CD14-positive monocyte (primary cell): ENCODE measurements at regions not wholly inside any gene's neighbourhood (a gene's known extent, or its start where the extent isn't known, plus 50 kb on each side); places are given as distances from the start of the nearest gene placed in this dataset.

ENCODE experiments used
- DNase-seq, 3 donors: peaks; one replicate each; pipeline ENCODE4 v3.0.0-alpha.2; 2011 to 2022
- H2AFZ ChIP-seq: 2 replicates; pipeline ENCODE4 v1.6.0; 2012; ENCODE audit warnings: mild to moderate bottlenecking, low read depth, low read length, inconsistent platforms; ENCODE audit not compliant: insufficient read depth, poor library complexity, severe bottlenecking
- H3K27ac ChIP-seq, 2 donors: 1 replicate in 1 of 2; 2 replicates in 1 of 2; pipeline ENCODE4 v1.5.1; 2012 to 2013; ENCODE audit warnings: low read length in 2 of 2, control low read depth in 1 of 2, inconsistent platforms in 1 of 2, low read depth in 1 of 2, mild to moderate bottlenecking in 1 of 2
- H3K27me3 ChIP-seq, 2 donors: one replicate each; pipeline versions ENCODE4 v1.6.0 to v1.6.1; 2011 to 2013; ENCODE audit warnings: low read length in 2 of 2; ENCODE audit not compliant: control insufficient read depth in 2 of 2, insufficient read depth in 2 of 2
- H3K36me3 ChIP-seq, 2 donors: replicated peaks in 1 of 2; 1 replicate in 1 of 2; 2 replicates in 1 of 2; pipeline versions ENCODE4 v1.5.1 to v1.6.1; 2012 to 2013; ENCODE audit warnings: low read length in 2 of 2, control low read depth in 1 of 2, inconsistent platforms in 1 of 2, mild to moderate bottlenecking in 1 of 2; ENCODE audit not compliant: insufficient read depth in 2 of 2, control insufficient read depth in 1 of 2
- H3K4me1 ChIP-seq, 2 donors: 1 replicate in 1 of 2; 2 replicates in 1 of 2; pipeline versions ENCODE4 v1.5.1 to v1.6.1; 2012 to 2013; ENCODE audit warnings: low read length in 2 of 2, control low read depth in 1 of 2, inconsistent platforms in 1 of 2, mild to moderate bottlenecking in 1 of 2, moderate library complexity in 1 of 2; ENCODE audit not compliant: insufficient read depth in 2 of 2, control insufficient read depth in 1 of 2
- H3K4me2 ChIP-seq: replicated peaks from 2 replicates; pipeline ENCODE3; 2012; ENCODE audit warnings: low read length, moderate library complexity, mild to moderate bottlenecking; ENCODE audit not compliant: poor library complexity, severe bottlenecking; ENCODE audit errors: extremely low read depth
- H3K4me3 ChIP-seq, 3 experiments: fragments of 200-600 bp in 1 of 3; sonication (generic) in 1 of 3; replicated peaks in 1 of 3; 1 replicate in 2 of 3; 2 replicates in 1 of 3; pipeline ENCODE4 v1.5.1; 2011 to 2013; ENCODE audit warnings: low read length in 3 of 3, mild to moderate bottlenecking in 3 of 3, control low read depth in 2 of 3, low read depth in 2 of 3, inconsistent platforms in 1 of 3, moderate library complexity in 1 of 3
- H3K79me2 ChIP-seq: 2 replicates; pipeline ENCODE4 v1.6.0; 2012; ENCODE audit warnings: mild to moderate bottlenecking, control low read depth, inconsistent platforms, low read length, moderate library complexity; ENCODE audit not compliant: insufficient read depth
- H3K9ac ChIP-seq: 2 replicates; pipeline ENCODE4 v1.6.0; 2017; ENCODE audit warnings: low read length, mild to moderate bottlenecking; ENCODE audit not compliant: insufficient read depth, poor library complexity, severe bottlenecking
- H3K9me3 ChIP-seq, 2 donors: replicated peaks in 1 of 2; 1 replicate in 1 of 2; 2 replicates in 1 of 2; pipeline versions ENCODE4 v1.5.1 to v1.6.1; 2012 to 2013; ENCODE audit warnings: low read length in 2 of 2, control low read depth in 1 of 2; ENCODE audit not compliant: control insufficient read depth in 1 of 2, insufficient read depth in 1 of 2
- H4K20me1 ChIP-seq: 2 replicates; pipeline ENCODE4 v1.6.0; 2012; ENCODE audit warnings: mild to moderate bottlenecking, low read length, control low read depth, moderate library complexity; ENCODE audit not compliant: insufficient read depth
- H3K27ac Mint-ChIP-seq, 7 donors: one replicate each; pipeline ENCODE4 v1.8.0; 2020; ENCODE audit warnings: mild to moderate bottlenecking in 7 of 7, mixed read lengths in 7 of 7, moderate library complexity in 6 of 7, inconsistent platforms in 2 of 7
- H3K27me3 Mint-ChIP-seq, 3 donors: one replicate each; pipeline ENCODE4 v1.8.0; 2021 to 2022; ENCODE audit warnings: low read depth in 3 of 3, mild to moderate bottlenecking in 3 of 3, mixed read lengths in 3 of 3, moderate library complexity in 3 of 3, inconsistent platforms in 1 of 3
- H3K36me3 Mint-ChIP-seq, 2 donors: one replicate each; pipeline ENCODE4 v1.8.0; 2020; ENCODE audit warnings: mixed read lengths in 2 of 2, inconsistent platforms in 1 of 2, mild to moderate bottlenecking in 1 of 2
- H3K4me1 Mint-ChIP-seq: one replicate; pipeline ENCODE4 v1.8.0; 2020; ENCODE audit warnings: mild to moderate bottlenecking, mixed read lengths
- H3K4me3 Mint-ChIP-seq, 2 donors: one replicate each; pipeline ENCODE4 v1.8.0; 2020; ENCODE audit warnings: mild to moderate bottlenecking in 2 of 2, mixed read lengths in 2 of 2, moderate library complexity in 1 of 2
- H3K9me3 Mint-ChIP-seq, 7 donors: one replicate each; pipeline ENCODE4 v1.8.0; 2020 to 2022; ENCODE audit warnings: mixed read lengths in 7 of 7, mild to moderate bottlenecking in 6 of 7, moderate library complexity in 6 of 7, inconsistent platforms in 2 of 7
- CTCF ChIP-seq: fragments of 200-600 bp; IDR thresholded peaks from one replicate; pipeline ENCODE4 v1.8.0; 2022; ENCODE audit warnings: antibody characterized with exemption, mild to moderate bottlenecking
- WGBS: methylation state at CpG from one replicate; pipeline ENCODE4 v1.1.5; 2013; ENCODE audit warnings: missing lambda C conversion rate; ENCODE audit not compliant: insufficient coverage; 5-methylcytosine and 5-hydroxymethylcytosine counted together
- intact Hi-C, 2 donors: fragments of 100-400 bp; cut with micrococcal nuclease; formaldehyde crosslinking; loops; one replicate each; pipeline versions ENCODE4 v1.15.0 to v1.15.1; 2023

DNA sequence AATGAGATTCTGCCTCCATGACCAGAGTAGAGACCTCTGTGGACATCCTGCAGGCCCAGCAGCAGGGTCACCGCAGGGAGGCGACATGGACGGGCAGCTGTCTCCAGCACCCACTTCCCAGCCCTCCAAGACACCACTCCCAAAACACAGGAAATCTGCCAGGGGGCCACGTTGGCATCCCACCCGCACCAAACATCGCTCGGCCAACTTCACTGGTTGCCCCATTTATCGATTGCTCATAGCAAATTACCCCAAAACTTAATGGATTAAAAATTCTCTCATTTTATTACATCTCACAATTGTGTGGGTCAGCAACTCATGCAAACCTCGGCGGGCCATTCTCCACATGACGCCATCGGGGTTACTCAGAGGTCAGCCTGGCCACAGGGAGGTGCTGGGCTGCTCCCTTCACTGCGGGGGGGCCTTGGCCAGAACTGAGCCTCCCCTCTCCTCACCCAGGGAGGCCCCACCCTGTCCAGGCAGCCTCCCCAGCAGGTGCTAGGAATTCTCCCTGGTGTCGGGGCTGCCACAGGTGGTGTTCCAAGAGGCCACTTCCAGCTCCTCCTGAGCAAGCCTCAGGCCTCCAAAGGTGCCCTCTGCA lies 420.7 kb upstream of the MYT1L start:
- Histone ChIP-seq H3K4me1 (peaks cover 0 to 6% of the 10 kb centered on the region in 2 donors), H3K27me3 (no peaks in the 10 kb centered on the region), H3K4me3 (no peak overlapping the region), H3K79me2 (no peaks in the 10 kb centered on the region), H2AFZ (no peak overlapping the region), H4K20me1 (no peaks in the 10 kb centered on the region), H3K27ac (no peak overlapping the region), H3K4me2 (no peak overlapping the region), H3K9me3 (peaks cover 14 to 38% of the 10 kb centered on the region in 2 donors), H3K9ac (no peak overlapping the region), H3K36me3 (no peaks in the 10 kb centered on the region)
- H3K27ac Mint-ChIP-seq = peak overlapping the region in 2 of 7 donors; percentile 53 to 78
- no peaks in the 10 kb centered on the region for H3K36me3 Mint-ChIP-seq
- H3K9me3 Mint-ChIP-seq = peaks cover 13 to 36% (median 32%) of the 10 kb centered on the region in 7 donors
- H3K4me1 Mint-ChIP-seq = no peaks in the 10 kb centered on the region
- intact Hi-C loops = no loop called here
- 95% methylated on average over 13 of the region's 14 CpGs for WGBS
- no peak for DNase-seq
- H3K4me3 Mint-ChIP-seq = no peak overlapping the region
- TF ChIP-seq CTCF = no peak
- H3K27me3 Mint-ChIP-seq = peaks cover 1 to 6% (median 3%) of the 10 kb centered on the region in 3 donors

- peaks cover 0 to 6% of the 10 kb centered on the region in 2 donors for H3K4me1 ChIP-seq
- H3K27me3 ChIP-seq = no peaks in the 10 kb centered on the region
- H3K4me3 ChIP-seq = no peak overlapping the region
- H2AFZ ChIP-seq = no peak overlapping the region
- H3K36me3 ChIP-seq = no peaks in the 10 kb centered on the region
- no peaks in the 10 kb centered on the region for H3K4me1 Mint-ChIP-seq
- H3K36me3 Mint-ChIP-seq = no peaks in the 10 kb centered on the region
- H3K27ac Mint-ChIP-seq = peak overlapping the region in 1 of 7 donors; percentile 78
- H4K20me1 ChIP-seq = no peaks in the 10 kb centered on the region
- H3K9ac ChIP-seq = no peak overlapping the region
- no peak for DNase-seq
- H3K27me3 Mint-ChIP-seq = peaks cover 0 to 6% (median 0%) of the 10 kb centered on the region in 3 donors
- TF ChIP-seq CTCF = no peak
- H3K9me3 Mint-ChIP-seq = peaks cover 13 to 36% (median 32%) of the 10 kb centered on the region in 7 donors
- H3K4me3 Mint-ChIP-seq = no peak overlapping the region
- 96% methylated on average over 43 of the region's 44 CpGs for WGBS
- no peak overlapping the region for H3K27ac ChIP-seq
- peaks cover 14 to 38% of the 10 kb centered on the region in 2 donors for H3K9me3 ChIP-seq
- no peak overlapping the region for H3K4me2 ChIP-seq
- no peaks in the 10 kb centered on the region for H3K79me2 ChIP-seq
- intact Hi-C loops = no loop called here
These were observed 420.0 kb upstream of the MYT1L start for GRCh38 chr2:2750867-2751714.
